Mucosa of descending colon (tissue), 3 donors: ENCODE measurements at regions not wholly inside any gene's neighbourhood (a gene's known extent, or its start where the extent isn't known, plus 50 kb on each side); places are given as distances from the start of the nearest gene placed in this dataset.

ENCODE experiments used
- ATAC-seq: fragments of 200-7000 bp; cut with Tn5 transposase; one replicate; pipeline ENCODE4 v1.9.1; 2020; ENCODE audit warnings: mild to moderate bottlenecking, moderate library complexity
- DNase-seq, 3 donors: peaks; one replicate each; pipeline ENCODE4 v3.0.0-alpha.2; 2020
- H3K36me3 ChIP-seq: fragments of 200-600 bp; one replicate; pipeline ENCODE4 v1.8.0; 2021; ENCODE audit warnings: low read depth, mild to moderate bottlenecking
- H3K4me1 ChIP-seq: fragments of 200-600 bp; one replicate; pipeline ENCODE4 v1.8.0; 2021; ENCODE audit warnings: low read depth, mild to moderate bottlenecking
- H3K4me3 ChIP-seq: fragments of 200-600 bp; one replicate; pipeline ENCODE4 v1.8.0; 2021; ENCODE audit warnings: mild to moderate bottlenecking
- H3K9me3 ChIP-seq: fragments of 200-600 bp; one replicate; pipeline ENCODE4 v1.8.0; 2021; ENCODE audit warnings: mild to moderate bottlenecking
- intact Hi-C, 2 donors: fragments of 100-400 bp; cut with DNase I in 1 of 2; cut with micrococcal nuclease in 1 of 2; formaldehyde crosslinking; loops; one replicate each; pipeline versions ENCODE4 v1.11.0 to v1.11.1; 2022; cut with DNase I, micrococcal nuclease
- TF ChIP-seq, protein P1 (sequence below): fragments of 200-600 bp; IDR thresholded peaks from one replicate; pipeline ENCODE4 v1.8.0; 2022; ENCODE audit warnings: antibody characterized with exemption, mild to moderate bottlenecking
- donor health status: DM: no; HTN: no; CAD: no; lungs with moderate emphysema.
- donor health status: DM: no; HTN: no; CAD: no.
- donor health status: DM: no; HTN: yes; CAD: no.

DNA sequence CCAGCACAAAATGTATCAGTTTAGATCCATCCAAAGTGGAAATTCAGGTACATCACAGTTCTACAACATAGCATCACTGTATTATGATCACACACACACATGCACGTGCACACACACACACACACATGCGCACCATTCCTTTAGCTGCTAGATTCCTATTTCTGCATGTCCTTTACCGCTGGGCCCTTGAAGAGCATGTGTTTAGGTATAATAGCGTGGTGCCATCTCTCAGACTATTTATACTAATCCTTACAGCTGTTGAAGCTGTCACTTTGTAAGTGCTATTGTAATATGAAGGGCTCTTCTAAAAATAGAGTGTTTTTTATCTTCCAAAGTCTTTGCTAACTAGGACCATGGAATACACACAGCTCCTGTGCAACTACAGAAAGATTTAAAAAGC is 308.8 kb upstream of the TRPC7 start:
- no peak for DNase-seq
- Histone ChIP-seq H3K4me3 (no peak overlapping the region), H3K9me3 (no peaks in the 10 kb centered on the region), H3K4me1 (no peaks in the 10 kb centered on the region), H3K36me3 (no peaks in the 10 kb centered on the region)
- intact Hi-C loops: no loop called here
- TF ChIP-seq, protein P1, sequence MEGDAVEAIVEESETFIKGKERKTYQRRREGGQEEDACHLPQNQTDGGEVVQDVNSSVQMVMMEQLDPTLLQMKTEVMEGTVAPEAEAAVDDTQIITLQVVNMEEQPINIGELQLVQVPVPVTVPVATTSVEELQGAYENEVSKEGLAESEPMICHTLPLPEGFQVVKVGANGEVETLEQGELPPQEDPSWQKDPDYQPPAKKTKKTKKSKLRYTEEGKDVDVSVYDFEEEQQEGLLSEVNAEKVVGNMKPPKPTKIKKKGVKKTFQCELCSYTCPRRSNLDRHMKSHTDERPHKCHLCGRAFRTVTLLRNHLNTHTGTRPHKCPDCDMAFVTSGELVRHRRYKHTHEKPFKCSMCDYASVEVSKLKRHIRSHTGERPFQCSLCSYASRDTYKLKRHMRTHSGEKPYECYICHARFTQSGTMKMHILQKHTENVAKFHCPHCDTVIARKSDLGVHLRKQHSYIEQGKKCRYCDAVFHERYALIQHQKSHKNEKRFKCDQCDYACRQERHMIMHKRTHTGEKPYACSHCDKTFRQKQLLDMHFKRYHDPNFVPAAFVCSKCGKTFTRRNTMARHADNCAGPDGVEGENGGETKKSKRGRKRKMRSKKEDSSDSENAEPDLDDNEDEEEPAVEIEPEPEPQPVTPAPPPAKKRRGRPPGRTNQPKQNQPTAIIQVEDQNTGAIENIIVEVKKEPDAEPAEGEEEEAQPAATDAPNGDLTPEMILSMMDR: no peak
- no peak for ATAC-seq

DNA sequence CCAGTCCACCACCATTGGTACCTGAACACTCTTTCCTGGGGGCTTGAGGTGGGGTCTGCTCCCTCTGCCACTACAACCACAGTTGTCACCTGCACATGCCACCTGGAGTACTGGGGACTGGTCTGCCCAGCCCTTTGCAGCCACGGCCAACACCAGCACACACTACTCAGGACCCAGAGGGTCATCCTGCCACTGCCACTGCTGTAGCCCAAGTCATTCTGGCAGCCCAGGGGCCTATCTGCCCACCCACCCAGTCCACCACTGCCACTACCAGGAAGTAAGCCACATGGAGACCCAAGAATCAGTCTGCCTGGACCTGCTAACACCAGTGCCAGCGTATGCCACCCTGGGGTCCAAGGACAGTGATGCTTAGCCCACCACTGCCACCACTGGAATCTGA is 302.4 kb upstream of the TRPC7 start:
- Histone ChIP-seq H3K4me1 (no peaks in the 10 kb centered on the region), H3K4me3 (no peak overlapping the region), H3K36me3 (no peaks in the 10 kb centered on the region), H3K9me3 (no peaks in the 10 kb centered on the region)
- intact Hi-C loops: no loop called here
- DNase-seq: no peak
- TF ChIP-seq, protein P1: no peak
- ATAC-seq: no peak

DNA sequence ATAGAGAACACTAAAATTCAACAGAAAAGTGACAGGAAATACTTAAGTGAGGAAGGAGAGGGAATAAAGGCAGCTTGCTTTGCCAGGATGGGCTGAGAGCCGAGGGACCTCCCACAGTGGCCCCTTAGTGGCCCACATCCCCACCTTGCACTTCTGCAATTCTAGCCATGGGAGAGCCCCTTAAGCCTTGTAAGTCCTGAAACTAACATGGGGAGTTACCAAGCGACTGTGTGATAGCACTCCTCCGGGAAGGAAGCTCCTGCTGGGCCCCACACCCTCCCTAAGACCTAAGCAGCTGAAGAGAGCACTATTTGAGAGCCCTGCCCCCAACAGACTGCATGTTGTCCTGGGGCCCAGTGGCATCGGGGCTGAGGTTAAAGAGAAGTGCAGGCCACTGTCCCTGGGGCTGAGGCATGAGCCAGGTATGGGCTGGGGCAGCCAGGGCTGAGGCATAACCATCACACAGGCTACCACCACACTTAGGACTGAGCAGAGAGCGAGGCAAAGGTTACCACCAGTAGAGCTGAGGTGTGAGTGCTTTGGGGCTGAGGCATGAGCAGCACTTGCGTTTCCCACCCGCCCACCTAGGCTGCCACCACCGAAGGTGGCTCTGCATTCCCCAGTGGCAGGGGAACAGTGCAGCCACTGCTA is 301.8 kb upstream of the TRPC7 start:
- TF ChIP-seq, protein P1: no peak
- Histone ChIP-seq H3K9me3 (no peaks in the 10 kb centered on the region), H3K36me3 (no peaks in the 10 kb centered on the region), H3K4me1 (no peaks in the 10 kb centered on the region), H3K4me3 (no peak overlapping the region)
- ATAC-seq (no peak), DNase-seq (no peak)
- intact Hi-C loops: no loop called here

DNA sequence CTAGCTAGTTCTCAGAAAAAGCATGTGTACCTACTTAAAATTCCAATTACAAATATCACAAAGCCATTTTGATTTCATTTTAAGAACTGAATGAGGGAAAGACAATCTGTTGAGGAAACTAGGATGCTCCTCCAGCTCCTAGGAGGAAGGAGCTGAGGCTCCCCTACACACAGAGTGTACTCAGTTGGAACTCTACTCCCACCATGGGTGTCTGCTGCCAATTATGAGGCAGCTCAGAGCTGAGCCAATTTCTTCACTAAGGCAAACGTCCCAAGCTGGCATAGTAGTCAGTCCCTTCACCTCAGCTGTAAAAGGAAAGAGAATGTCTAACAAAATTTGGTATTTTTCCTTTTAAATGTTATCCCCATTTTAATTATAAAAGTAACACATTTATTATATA is 300.0 kb upstream of the TRPC7 start:
- TF ChIP-seq, protein P1: no peak
- no peaks in the 10 kb centered on the region for H3K4me1 ChIP-seq
- no peaks in the 10 kb centered on the region for H3K36me3 ChIP-seq
- H3K9me3 ChIP-seq: no peaks in the 10 kb centered on the region
- no peak overlapping the region for H3K4me3 ChIP-seq
- DNase-seq (no peak), ATAC-seq (no peak)
- intact Hi-C loops: no loop called here

DNA sequence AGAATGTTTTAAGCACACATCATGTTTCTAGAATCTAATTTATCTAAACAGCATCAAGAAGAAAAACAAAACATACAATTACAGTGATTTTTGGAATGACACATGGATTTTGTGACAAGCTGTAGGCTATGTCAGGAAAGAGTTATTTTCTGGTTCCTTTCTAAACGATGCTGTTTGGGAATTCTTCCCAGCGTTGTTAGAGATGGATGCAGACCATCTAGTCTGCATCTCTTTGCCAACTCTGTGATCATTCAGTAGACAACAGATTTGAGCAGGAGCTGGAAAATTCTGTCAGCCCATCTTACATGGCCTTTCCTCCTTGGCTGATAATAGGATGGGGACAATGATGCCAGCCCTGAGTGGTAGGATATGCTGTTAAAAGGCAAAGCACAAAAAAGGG is 295.7 kb upstream of the TRPC7 start:
- TF ChIP-seq, protein P1: no peak
- H3K9me3 ChIP-seq: no peaks in the 10 kb centered on the region
- intact Hi-C loops: no loop called here
- DNase-seq: no peak
- H3K36me3 ChIP-seq: no peaks in the 10 kb centered on the region
- H3K4me1 ChIP-seq: no peaks in the 10 kb centered on the region
- no peak overlapping the region for H3K4me3 ChIP-seq
- ATAC-seq: no peak

DNA sequence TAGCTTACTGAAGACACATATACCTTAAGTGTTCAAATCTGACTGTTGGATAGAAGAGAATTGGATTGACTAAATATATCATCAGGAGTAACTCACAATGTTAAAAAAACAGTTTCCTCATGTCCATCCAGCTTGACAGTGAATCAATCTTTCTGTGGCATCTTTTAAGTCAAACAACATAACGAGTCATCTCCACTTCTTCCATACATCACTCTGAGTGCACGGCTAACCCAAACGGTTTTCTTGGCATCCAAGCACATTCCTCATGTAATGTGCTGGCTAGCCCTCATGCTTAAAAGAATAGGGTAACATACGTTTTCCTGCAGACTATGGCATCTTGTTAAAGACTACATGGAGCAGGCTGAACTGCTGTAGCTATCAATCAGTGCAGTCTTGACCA is 291.5 kb upstream of the TRPC7 start:
- Histone ChIP-seq H3K4me1 (no peaks in the 10 kb centered on the region), H3K36me3 (no peaks in the 10 kb centered on the region), H3K9me3 (no peaks in the 10 kb centered on the region), H3K4me3 (no peak overlapping the region)
- ATAC-seq (no peak), DNase-seq (no peak)
- intact Hi-C loops: no loop called here
- TF ChIP-seq, protein P1: no peak
